Spinal cord (tissue), 9 donors: ENCODE measurements at regions not wholly inside any gene's neighbourhood (a gene's known extent, or its start where the extent isn't known, plus 50 kb on each side); places are given as distances from the start of the nearest gene placed in this dataset.

Source experiments
- DNase-seq, 6 donors: peaks; one replicate each; pipeline versions ENCODE4 v3.0.0 to v3.0.0-alpha.2; 2013 to 2015; ENCODE audit warnings: low spot score in 6 of 6, low read depth in 4 of 6
- H3K27ac ChIP-seq: one replicate; pipeline ENCODE4 v1.5.1; 2013; ENCODE audit warnings: low read depth, low read length, control low read depth
- H3K27me3 ChIP-seq: one replicate; pipeline ENCODE4 v1.6.1; 2013; ENCODE audit warnings: low read length; ENCODE audit not compliant: control insufficient read depth, insufficient read depth
- H3K36me3 ChIP-seq: one replicate; pipeline ENCODE4 v1.6.1; 2013; ENCODE audit warnings: low read length; ENCODE audit not compliant: control insufficient read depth, insufficient read depth
- H3K4me1 ChIP-seq: one replicate; pipeline ENCODE4 v1.6.1; 2013; ENCODE audit warnings: low read length; ENCODE audit not compliant: control insufficient read depth, insufficient read depth
- H3K4me3 ChIP-seq: one replicate; pipeline ENCODE4 v1.5.1; 2013; ENCODE audit warnings: low read depth, low read length, control low read depth
- H3K9me3 ChIP-seq: one replicate; pipeline ENCODE4 v1.6.1; 2013; ENCODE audit warnings: low read length; ENCODE audit not compliant: control insufficient read depth, insufficient read depth
- WGBS: methylation state at CpG from one replicate; pipeline ENCODE4 v1.1.5; 2013; ENCODE audit warnings: missing lambda C conversion rate; ENCODE audit not compliant: insufficient coverage; 5-methylcytosine and 5-hydroxymethylcytosine counted together
- donor health status: healthy.

- Histone ChIP-seq H3K4me1 (peaks cover 6% of the 10 kb centered on the region), H3K27ac (no peak overlapping the region), H3K4me3 (no peak overlapping the region), H3K27me3 (no peaks in the 10 kb centered on the region), H3K9me3 (no peaks in the 10 kb centered on the region), H3K36me3 (no peaks in the 10 kb centered on the region)
- 93% methylated on average over 2 of the region's 2 CpGs for WGBS
- DNase-seq, result no peak
Measured at GRCh38 chr13:30359991-30360390, 52.6 kb upstream of the KATNAL1 start.

GRCh38 chr13:30360586-30360985, 53.2 kb upstream of the KATNAL1 start:
- DNase-seq, result no peak
- no peaks in the 10 kb centered on the region for H3K9me3 ChIP-seq
- WGBS, result 94% methylated on average over 3 of the region's 3 CpGs
- no peaks in the 10 kb centered on the region for H3K36me3 ChIP-seq
- no peak overlapping the region for H3K27ac ChIP-seq
- no peak overlapping the region for H3K4me3 ChIP-seq
- H3K4me1 ChIP-seq, result no peaks in the 10 kb centered on the region
- H3K27me3 ChIP-seq, result no peaks in the 10 kb centered on the region

DNA sequence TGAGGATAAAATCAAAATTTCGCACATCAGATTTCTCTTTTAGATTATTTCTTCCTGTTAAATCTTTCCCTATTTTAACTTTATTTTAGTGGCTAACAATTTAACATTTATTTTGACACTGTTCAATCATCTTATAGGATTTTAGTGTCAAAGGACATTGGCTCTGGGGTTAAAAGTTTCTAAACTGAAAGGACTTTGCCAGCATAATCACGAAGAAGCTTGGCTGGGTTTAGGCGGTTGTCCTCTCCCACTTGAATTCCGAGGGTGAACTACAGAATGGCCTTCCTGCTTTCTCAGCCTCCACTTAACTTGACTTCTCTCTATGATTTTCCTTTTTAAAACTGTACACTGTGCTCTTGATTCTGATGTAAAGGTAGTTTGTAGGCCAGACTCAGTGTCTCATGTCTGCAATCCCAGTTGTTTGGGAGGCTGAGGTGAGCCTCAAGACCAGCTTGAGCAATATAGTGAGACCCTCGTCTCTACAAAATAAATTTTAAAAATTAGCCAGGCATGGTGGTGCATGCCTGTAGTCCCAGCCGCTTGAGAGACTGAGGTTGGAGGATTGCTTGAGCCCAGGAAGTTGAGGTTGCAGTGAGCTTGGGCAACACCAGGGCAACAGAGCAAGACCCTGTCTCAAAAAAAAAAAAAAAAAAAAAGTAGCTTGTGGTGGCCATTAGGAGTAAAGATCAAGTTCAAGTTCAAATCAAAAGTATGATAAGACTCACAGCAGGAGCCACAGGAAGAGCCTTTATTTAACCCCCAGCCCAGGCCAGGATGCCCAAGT, 54.8 kb upstream of the KATNAL1 start:
- Histone ChIP-seq H3K9me3 (no peaks in the 10 kb centered on the region), H3K27me3 (no peaks in the 10 kb centered on the region), H3K27ac (no peak overlapping the region), H3K36me3 (no peaks in the 10 kb centered on the region), H3K4me1 (no peaks in the 10 kb centered on the region), H3K4me3 (no peak overlapping the region)
- no peak for DNase-seq
- 83% methylated on average over 1 of the region's 6 CpGs for WGBS

- 60% methylated on average over 6 of the region's 12 CpGs for WGBS
- Histone ChIP-seq H3K4me3 (no peak overlapping the region), H3K27ac (no peak overlapping the region), H3K36me3 (no peaks in the 10 kb centered on the region), H3K4me1 (no peaks in the 10 kb centered on the region), H3K9me3 (no peaks in the 10 kb centered on the region), H3K27me3 (no peaks in the 10 kb centered on the region)
- DNase-seq, result peak in 2 of 6 donors; percentile 29 to 81
Measured at GRCh38 chr13:30362869-30363268, 55.5 kb upstream of the KATNAL1 start.

DNA sequence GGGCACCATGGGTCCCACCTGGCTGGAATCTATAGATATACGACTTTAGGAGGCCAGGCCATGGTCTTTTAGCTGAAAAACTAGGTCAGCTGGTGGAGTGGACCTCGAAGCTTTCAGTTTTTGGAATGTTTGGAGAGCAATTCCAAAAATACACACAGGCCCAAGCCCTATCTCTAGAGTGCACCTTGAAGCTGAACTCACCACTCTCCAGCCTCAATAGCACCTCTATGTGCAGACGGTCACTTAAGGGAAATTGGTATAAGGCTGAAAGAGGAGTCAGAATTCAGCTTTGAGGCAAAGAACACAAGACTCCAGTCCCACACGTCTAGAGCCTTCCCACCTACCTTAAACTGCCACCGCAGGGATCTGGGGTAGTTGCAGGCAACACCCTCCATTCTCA, 56.4 kb upstream of the KATNAL1 start:
- WGBS, result 95% methylated on average over 3 of the region's 5 CpGs

GRCh38 chr13:30364133-30364532, 56.8 kb upstream of the KATNAL1 start:
- Histone ChIP-seq H3K4me3 (no peak overlapping the region), H3K36me3 (no peaks in the 10 kb centered on the region), H3K27me3 (no peaks in the 10 kb centered on the region), H3K9me3 (no peaks in the 10 kb centered on the region), H3K27ac (no peak overlapping the region), H3K4me1 (no peaks in the 10 kb centered on the region)
- DNase-seq, result no peak
- WGBS, result no CpG with 5 or more reads among the region's 3 CpGs

More for the DNA sequence above, 56.4 kb upstream of the KATNAL1 start:
- no peak for DNase-seq
- Histone ChIP-seq H3K4me1 (no peaks in the 10 kb centered on the region), H3K9me3 (no peaks in the 10 kb centered on the region), H3K27ac (no peak overlapping the region), H3K36me3 (no peaks in the 10 kb centered on the region), H3K4me3 (no peak overlapping the region), H3K27me3 (no peaks in the 10 kb centered on the region)

DNA sequence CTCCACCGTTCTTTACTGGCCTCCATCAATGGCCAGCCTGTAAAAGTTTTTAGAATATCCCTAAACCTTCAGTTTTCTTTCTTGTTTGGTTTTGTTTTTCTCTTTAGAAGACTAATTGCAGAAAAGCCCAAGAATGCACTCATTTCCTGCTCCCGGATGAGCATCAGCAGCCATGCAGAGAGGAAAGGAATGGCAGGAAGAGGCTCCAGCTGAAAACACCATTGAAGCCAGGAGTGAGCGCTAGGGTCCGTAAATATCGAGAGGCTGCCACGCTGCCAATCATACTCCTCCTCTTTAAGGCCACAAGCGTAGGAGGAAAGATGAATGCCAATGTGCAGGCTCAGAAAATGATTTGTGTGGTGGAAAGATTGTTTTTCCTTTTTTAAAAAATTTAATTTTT, 57.4 kb upstream of the UBE2L5 start:
- H3K27ac ChIP-seq, result no peak overlapping the region

DNA sequence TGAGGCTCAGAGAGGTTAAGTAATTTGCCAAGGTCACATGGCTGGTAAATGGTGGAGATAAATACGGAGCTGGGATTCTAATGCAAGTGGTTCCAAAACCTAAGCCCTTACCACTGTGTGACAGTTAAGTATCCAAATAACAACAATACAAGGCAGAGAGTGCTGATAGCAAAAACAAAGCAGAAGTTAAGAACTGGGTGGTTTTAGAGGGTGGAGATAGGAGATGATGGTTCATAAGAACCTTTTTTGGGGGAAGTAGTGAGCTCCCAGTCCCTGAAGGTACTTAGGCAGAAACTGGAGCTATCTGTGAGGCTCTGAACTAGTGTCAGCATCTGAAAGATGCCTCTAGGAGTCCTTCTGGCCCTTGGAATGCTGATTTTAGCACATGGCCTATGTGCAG, 56.2 kb upstream of the UBE2L5 start:
- WGBS, result no CpG with 5 or more reads among the region's 1 CpG
- no peak overlapping the region for H3K27ac ChIP-seq

More for the DNA sequence above, 57.4 kb upstream of the UBE2L5 start:
- Histone ChIP-seq H3K27me3 (no peaks in the 10 kb centered on the region), H3K4me3 (no peak overlapping the region), H3K9me3 (no peaks in the 10 kb centered on the region), H3K4me1 (no peaks in the 10 kb centered on the region), H3K36me3 (no peaks in the 10 kb centered on the region)
- 25% methylated on average over 1 of the region's 7 CpGs for WGBS
- peak in 1 of 6 donors; percentile 21 for DNase-seq

DNA sequence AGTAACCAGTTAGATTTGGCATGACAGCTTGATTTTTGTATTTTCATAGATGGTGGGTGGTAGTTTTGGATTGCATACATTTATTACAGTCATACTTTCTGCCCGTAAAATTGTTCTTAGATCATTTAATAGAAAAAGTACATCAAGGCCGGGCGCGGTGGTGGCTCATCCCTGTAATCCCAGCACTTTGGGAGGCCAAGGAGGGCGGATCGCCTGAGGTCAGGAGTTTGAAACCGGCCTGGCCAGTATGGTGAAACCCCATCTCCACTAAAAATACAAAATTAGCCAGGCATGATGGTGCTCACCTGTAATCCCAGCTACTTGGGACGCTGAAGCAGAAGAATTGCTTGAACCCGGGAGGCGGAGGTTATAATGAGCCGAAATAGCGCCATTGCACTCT, 55.0 kb upstream of the UBE2L5 start:
- no peaks in the 10 kb centered on the region for H3K27me3 ChIP-seq
- H3K4me3 ChIP-seq, result no peak overlapping the region
- WGBS, result 98% methylated on average over 9 of the region's 12 CpGs
- no peak overlapping the region for H3K27ac ChIP-seq
- DNase-seq, result no peak
- H3K9me3 ChIP-seq, result no peaks in the 10 kb centered on the region
- H3K4me1 ChIP-seq, result no peaks in the 10 kb centered on the region
- no peaks in the 10 kb centered on the region for H3K36me3 ChIP-seq

More for the DNA sequence above, 56.2 kb upstream of the UBE2L5 start:
- Histone ChIP-seq H3K9me3 (no peaks in the 10 kb centered on the region), H3K4me3 (no peak overlapping the region), H3K4me1 (no peaks in the 10 kb centered on the region), H3K27me3 (no peaks in the 10 kb centered on the region), H3K36me3 (no peaks in the 10 kb centered on the region)
- DNase-seq, result no peak

DNA sequence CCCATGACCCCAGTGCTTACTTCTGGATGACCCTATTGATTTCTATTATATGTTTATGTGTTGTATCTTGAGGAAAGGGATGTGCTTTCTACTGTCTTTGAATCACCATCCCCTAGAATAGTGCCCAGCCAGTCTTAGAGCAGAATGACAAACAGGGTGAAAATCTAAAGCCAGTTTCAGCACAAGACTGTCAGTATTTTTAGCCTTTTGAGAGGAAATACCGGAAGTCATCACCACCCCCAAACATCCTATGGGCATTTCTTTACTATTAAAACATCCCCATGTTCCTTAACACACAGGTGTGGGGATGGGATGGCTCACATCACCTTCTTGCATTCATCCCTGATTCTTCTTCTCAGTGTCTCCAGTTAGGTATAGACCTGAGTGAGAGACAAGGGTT, 52.1 kb upstream of the UBE2L5 start:
- Histone ChIP-seq H3K36me3 (no peaks in the 10 kb centered on the region), H3K27me3 (no peaks in the 10 kb centered on the region), H3K9me3 (no peaks in the 10 kb centered on the region), H3K27ac (no peak overlapping the region), H3K4me1 (no peaks in the 10 kb centered on the region), H3K4me3 (no peak overlapping the region)
- DNase-seq, result no peak
- WGBS, result no CpG with 5 or more reads among the region's 1 CpG
